ENCODE measurements at regions not wholly inside any gene's neighbourhood (a gene's known extent, or its start where the extent isn't known, plus 50 kb on each side); places are given as distances from the start of the nearest gene placed in this dataset.

DNA sequence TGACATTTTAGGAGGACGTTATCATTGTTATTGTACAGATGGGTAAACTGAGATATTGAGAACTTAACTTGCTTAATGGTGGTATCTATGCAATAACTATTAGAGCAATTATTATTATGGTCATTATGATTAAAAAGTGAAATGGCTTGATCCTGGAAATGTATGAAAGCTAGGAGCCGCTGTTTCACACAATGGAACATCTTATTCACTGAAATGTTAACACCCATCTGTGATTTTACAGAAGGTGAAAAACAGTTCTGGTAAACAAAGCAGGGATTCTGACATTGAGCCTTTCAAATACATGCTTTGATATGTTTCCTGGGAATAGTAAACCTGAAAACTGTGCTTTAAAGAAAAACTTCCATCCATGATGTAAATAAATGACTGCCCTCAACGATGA is 261.4 kb downstream of the BTG1 start:
- DNase-seq, result no peak
- Histone ChIP-seq H3K4me3 (ENCODE audit: low read length) (no peak overlapping the region), H2AFZ (ENCODE audit: low read length) (no peak overlapping the region), H4K20me1 (ENCODE audit: insufficient read depth, low read length) (no peaks in the 10 kb centered on the region), H3K36me3 (replicated peaks; ENCODE audit: insufficient read depth, low read length) (no peaks in the 10 kb centered on the region), H3K9me2 (replicated peaks; ENCODE audit: insufficient read depth, low read length) (no peaks in the 10 kb centered on the region), H3K27me3 (replicated peaks; ENCODE audit: insufficient read depth, low read length) (no peaks in the 10 kb centered on the region), H3K9ac (ENCODE audit: low read length) (no peak overlapping the region), H3F3A (ENCODE audit: insufficient read depth, low read length) (no peaks in the 10 kb centered on the region), H3K4me1 (ENCODE audit: low read length) (no peaks in the 10 kb centered on the region), H3K9me3 (replicated peaks; ENCODE audit: insufficient read depth, low read length) (no peaks in the 10 kb centered on the region), H3K4me2 (ENCODE audit: low read depth, low read length) (no peak overlapping the region), H3K79me2 (ENCODE audit: low read length) (no peaks in the 10 kb centered on the region), H3K27ac (ENCODE audit: low read length) (no peak overlapping the region)
- TF ChIP-seq, protein P1, sequence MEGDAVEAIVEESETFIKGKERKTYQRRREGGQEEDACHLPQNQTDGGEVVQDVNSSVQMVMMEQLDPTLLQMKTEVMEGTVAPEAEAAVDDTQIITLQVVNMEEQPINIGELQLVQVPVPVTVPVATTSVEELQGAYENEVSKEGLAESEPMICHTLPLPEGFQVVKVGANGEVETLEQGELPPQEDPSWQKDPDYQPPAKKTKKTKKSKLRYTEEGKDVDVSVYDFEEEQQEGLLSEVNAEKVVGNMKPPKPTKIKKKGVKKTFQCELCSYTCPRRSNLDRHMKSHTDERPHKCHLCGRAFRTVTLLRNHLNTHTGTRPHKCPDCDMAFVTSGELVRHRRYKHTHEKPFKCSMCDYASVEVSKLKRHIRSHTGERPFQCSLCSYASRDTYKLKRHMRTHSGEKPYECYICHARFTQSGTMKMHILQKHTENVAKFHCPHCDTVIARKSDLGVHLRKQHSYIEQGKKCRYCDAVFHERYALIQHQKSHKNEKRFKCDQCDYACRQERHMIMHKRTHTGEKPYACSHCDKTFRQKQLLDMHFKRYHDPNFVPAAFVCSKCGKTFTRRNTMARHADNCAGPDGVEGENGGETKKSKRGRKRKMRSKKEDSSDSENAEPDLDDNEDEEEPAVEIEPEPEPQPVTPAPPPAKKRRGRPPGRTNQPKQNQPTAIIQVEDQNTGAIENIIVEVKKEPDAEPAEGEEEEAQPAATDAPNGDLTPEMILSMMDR (IDR thresholded peaks at IDR 0.05; ENCODE audit: low read length), result no peak
- TF ChIP-seq EZH2 (optimal IDR thresholded peaks at IDR 0.05; ENCODE audit: low read depth, low read length) (no peak), EZH2phosphoT487 (IDR thresholded peaks at IDR 0.05; ENCODE audit: low read length) (no peak)

DNA sequence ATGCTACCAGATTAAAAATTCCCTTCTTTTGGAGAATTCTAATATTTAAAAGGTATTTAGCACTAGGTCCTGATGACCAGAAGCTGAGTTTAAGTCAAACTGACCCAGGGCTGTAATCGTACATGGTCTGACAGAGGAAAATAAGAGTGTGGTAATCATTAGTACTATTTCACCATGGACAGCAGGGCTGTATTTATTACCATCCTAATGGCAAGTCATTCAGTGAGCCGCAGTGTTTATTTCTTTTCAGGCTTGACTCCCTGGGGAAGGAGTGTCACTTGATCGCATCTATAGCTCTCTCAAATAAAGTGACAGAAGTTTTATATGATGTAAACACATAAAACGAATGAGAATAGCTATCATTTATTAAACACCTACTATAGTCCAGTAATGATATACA is 261.8 kb downstream of the BTG1 start:
- no peaks in the 10 kb centered on the region for H3K79me2 ChIP-seq (ENCODE audit: low read length)
- no peak for DNase-seq
- no peak overlapping the region for H3K4me3 ChIP-seq (ENCODE audit: low read length)
- no peak overlapping the region for H3K9ac ChIP-seq (ENCODE audit: low read length)
- H3K36me3 ChIP-seq (replicated peaks; ENCODE audit: insufficient read depth, low read length), result no peaks in the 10 kb centered on the region
- no peaks in the 10 kb centered on the region for H3K4me1 ChIP-seq (ENCODE audit: low read length)
- H3K27me3 ChIP-seq (replicated peaks; ENCODE audit: insufficient read depth, low read length), result no peaks in the 10 kb centered on the region
- H3K9me3 ChIP-seq (replicated peaks; ENCODE audit: insufficient read depth, low read length), result no peaks in the 10 kb centered on the region
- no peak overlapping the region for H3K4me2 ChIP-seq (ENCODE audit: low read depth, low read length)
- no peaks in the 10 kb centered on the region for H4K20me1 ChIP-seq (ENCODE audit: insufficient read depth, low read length)
- no peak for TF ChIP-seq EZH2phosphoT487 (IDR thresholded peaks at IDR 0.05; ENCODE audit: low read length)
- TF ChIP-seq EZH2 (optimal IDR thresholded peaks at IDR 0.05; ENCODE audit: low read depth, low read length), result no peak
- TF ChIP-seq, protein P1 (IDR thresholded peaks at IDR 0.05; ENCODE audit: low read length), result no peak
- H2AFZ ChIP-seq (ENCODE audit: low read length), result no peak overlapping the region
- no peaks in the 10 kb centered on the region for H3F3A ChIP-seq (ENCODE audit: insufficient read depth, low read length)
- H3K27ac ChIP-seq (ENCODE audit: low read length), result no peak overlapping the region
- H3K9me2 ChIP-seq (replicated peaks; ENCODE audit: insufficient read depth, low read length), result no peaks in the 10 kb centered on the region

DNA sequence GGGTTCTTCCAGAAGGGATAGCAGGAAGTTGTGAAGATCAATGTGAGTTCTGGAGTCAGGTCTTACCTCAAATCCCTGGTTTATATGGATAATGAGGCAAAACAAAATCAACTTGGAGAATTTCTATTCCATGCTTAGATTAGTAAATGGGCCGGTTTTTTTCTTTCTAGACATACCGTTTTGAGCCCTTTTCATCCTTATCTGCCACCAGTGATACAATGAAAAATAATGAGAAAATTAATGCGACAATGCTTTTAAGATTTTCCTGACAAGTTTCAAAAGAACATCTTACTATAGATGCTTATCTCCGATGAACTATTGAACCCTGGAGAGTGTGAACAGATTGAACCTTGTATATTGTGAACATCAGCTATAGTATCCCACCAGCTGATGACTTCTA is 262.7 kb downstream of the BTG1 start:
- H4K20me1 ChIP-seq (ENCODE audit: insufficient read depth, low read length), result no peaks in the 10 kb centered on the region
- H3F3A ChIP-seq (ENCODE audit: insufficient read depth, low read length), result no peaks in the 10 kb centered on the region
- no peaks in the 10 kb centered on the region for H3K27me3 ChIP-seq (replicated peaks; ENCODE audit: insufficient read depth, low read length)
- H3K36me3 ChIP-seq (replicated peaks; ENCODE audit: insufficient read depth, low read length), result no peaks in the 10 kb centered on the region
- TF ChIP-seq EZH2phosphoT487 (IDR thresholded peaks at IDR 0.05; ENCODE audit: low read length) (no peak), EZH2 (optimal IDR thresholded peaks at IDR 0.05; ENCODE audit: low read depth, low read length) (no peak)
- TF ChIP-seq, protein P1 (IDR thresholded peaks at IDR 0.05; ENCODE audit: low read length), result no peak
- no peak overlapping the region for H3K4me3 ChIP-seq (ENCODE audit: low read length)
- H3K9me3 ChIP-seq (replicated peaks; ENCODE audit: insufficient read depth, low read length), result no peaks in the 10 kb centered on the region
- H2AFZ ChIP-seq (ENCODE audit: low read length), result no peak overlapping the region
- H3K27ac ChIP-seq (ENCODE audit: low read length), result no peak overlapping the region
- H3K4me1 ChIP-seq (ENCODE audit: low read length), result no peaks in the 10 kb centered on the region
- no peaks in the 10 kb centered on the region for H3K79me2 ChIP-seq (ENCODE audit: low read length)
- H3K9me2 ChIP-seq (replicated peaks; ENCODE audit: insufficient read depth, low read length), result no peaks in the 10 kb centered on the region
- no peak overlapping the region for H3K9ac ChIP-seq (ENCODE audit: low read length)
- no peak for DNase-seq
- no peak overlapping the region for H3K4me2 ChIP-seq (ENCODE audit: low read depth, low read length)
